Stimulated activated CD8-positive, alpha-beta memory T cell treated with anti-CD3 and anti-CD28 coated beads, Interleukin-15, amount 100 ng/mL, for 4 hours (primary cell): ENCODE measurements at regions not wholly inside any gene's neighbourhood (a gene's known extent, or its start where the extent isn't known, plus 50 kb on each side); places are given as distances from the start of the nearest gene placed in this dataset.

Source experiments
- DNase-seq, 2 donors: peaks; one replicate each; pipeline ENCODE4 v3.0.0-alpha.2; 2020; ENCODE audit warnings: low read depth in 2 of 2

- no peak for DNase-seq
These were observed 304.6 kb upstream of the TENM3 start for GRCh38 chr4:181938631-181939030.

DNA sequence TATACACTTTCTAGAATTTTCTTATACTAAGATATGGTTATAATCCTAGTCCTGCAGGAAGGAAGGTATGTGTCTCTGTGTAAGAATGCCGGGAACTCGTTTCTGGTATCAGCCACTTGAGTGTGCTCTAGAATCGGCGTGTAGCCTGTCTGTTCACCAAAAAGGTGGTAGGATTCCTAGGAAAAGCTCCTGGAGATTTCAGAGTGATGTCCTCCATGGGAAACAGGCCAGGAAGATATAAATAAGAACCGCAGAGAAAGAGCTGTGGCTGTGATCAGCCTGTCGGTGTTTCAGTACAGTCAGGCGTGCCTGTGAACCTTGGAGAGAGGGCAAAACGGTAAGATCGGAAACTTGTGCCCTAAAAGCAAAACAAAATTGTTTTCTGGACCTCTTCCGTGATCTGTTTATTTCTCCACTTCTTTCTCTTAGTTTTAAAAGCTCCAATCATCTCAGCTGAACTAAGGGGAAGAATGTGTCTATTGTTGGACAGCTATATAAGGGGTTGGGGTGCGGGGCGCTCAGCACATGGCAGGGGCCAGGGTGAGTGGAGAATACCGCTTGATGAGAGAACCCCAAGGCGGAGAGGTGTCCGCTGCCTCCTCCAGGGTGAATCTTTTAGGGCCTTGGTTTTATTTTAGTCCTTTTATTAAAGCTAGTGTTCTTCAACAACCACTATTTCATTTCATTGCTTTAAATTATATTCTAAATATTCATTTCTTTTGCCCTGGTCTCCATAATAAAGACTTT, 303.8 kb upstream of the TENM3 start:
- no peak for DNase-seq

GRCh38 chr4:181944527-181944926, 298.7 kb upstream of the TENM3 start:
- no peak for DNase-seq

DNA sequence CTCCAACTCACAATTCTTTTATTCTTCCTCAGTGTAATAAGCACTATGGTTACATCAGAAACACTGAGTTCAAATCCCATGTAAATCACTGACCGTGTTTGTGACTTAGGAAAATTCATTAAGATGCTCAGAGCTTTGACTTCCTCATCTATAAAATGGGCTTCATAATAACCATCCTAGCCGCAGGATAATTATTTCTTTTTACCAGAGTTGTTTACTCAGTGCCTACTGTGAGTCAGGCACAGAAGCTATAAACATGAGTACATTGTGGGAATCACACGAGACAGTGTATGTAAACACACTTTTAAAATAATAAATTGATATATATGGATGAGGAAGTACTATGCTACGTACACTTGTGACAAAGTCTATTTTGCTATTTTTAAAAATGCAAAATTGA, 296.3 kb upstream of the TENM3 start:
- no peak for DNase-seq

DNA sequence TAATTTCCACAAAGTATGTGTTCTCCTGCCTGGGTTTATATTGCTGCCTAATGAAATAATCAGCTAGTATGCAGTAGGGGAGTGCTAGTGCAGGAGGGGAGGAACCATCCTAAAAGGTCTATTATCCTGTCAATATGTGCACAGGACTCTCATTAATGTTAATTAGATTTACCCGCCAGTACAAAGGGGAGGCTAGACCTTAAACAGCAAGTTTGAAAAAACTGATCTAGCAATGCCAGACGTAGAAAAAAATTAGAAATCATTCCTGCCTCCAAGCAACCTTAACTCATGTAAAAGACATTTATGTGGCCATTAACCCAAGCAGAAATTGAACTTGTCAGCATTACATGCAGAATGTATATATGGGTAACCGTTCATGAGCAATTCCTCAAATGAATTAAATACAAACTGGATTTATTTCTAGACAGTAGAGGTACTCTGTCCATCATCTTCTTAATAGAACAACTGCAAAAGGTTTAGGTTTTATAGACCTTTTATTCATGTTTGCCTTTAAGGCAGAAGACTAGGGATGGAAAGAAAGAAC, 294.3 kb upstream of the TENM3 start:
- DNase-seq = no peak

GRCh38 chr4:181949704-181950312, 293.4 kb upstream of the TENM3 start:
- no peak for DNase-seq

DNA sequence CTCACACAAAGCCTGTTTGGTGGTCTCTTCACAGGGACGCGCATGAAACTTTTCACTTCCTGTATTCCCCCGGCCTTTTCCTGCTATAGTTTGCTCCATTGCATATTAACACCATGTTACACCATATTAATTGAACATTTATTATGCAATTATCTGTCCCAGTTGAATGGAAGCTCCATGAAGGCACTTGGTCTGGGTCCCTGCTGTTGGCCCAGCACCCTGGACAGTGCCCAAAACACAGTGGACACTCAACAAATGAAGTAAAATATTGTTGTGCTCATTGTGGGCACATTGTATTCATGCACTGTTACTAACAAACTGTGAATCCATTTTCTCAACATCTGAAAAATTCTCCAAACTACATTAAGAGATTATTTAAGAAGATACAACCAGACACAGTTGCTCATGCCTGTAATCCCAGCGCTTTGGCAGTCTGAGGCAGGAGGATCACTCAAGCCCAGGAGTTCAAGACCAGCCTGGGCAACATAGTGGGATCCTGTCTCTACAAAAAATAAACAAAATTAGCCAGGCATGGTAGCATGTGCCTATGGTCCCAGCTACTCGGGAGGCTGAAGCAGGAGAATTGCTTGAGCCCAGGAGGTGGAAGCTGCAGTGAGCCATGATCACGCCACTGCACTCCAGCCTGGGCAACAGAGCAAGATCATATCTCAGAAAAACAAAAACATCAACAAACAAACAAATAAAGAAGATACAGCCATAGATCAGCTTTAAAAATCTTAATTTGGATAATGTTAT, 292.7 kb upstream of the TENM3 start:
- no peak for DNase-seq

DNA sequence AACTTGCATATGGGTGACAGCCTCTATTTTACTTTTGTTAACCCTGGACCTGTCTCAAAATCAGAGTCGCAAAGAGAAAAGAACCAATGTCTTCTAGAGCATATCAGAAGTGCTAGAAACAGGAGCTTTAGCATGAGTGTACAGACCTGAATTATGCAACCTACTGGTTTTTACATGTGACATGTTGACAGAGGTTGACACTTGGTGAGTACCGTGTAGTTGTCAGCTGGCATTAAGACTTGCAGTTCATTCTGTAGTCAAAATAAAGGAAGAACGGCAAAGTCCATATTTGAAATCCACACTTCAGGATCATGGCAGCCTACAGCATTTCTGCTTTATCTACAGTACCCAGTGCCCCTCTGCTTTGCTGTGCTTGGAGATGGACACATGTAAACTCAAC, 291.9 kb upstream of the TENM3 start:
- no peak for DNase-seq

DNA sequence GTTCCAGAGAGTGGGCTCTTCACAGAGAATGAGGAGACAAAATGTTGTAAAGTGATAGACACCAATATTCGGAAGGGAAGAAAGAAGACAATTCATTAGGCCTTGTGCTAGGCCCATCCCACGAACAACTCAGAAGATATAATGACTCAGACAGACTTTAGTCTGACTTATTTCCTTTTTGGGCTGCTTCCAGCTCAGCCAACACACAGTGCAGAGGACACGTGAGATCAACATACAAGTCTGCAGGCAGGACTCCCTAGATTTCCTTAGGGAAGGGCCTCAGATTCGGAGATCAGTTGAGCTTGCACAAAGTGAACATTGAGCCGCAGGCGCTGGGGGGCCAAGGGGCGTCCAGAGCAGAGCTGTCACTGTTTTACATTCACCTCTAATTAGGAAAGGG, 290.7 kb upstream of the TENM3 start:
- no peak for DNase-seq

DNA sequence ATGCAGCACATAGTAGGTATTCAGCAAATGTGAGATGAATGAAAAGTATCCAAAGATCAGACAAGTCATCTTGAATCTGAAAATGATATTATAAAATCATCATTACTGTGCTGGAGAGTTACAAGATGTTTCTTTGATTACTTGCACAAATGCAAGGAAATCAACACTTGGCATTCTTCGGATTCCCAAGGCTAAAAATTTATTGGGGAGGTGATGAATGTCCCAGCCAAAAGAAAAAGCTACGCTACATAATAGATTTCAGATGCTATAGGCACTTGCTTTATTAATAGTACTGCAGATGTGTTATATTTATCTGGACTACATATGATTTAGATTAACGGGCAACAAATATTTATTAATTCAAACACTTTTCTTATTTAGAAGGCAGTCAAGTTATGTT, 286.7 kb upstream of the TENM3 start:
- DNase-seq = no peak

- no peak for DNase-seq
These were observed 286.1 kb upstream of the TENM3 start for GRCh38 chr4:181957088-181957487.

- no peak for DNase-seq
These were observed 284.8 kb upstream of the TENM3 start for GRCh38 chr4:181958446-181958845.

GRCh38 chr4:181959121-181959520, 284.1 kb upstream of the TENM3 start:
- no peak for DNase-seq

DNA sequence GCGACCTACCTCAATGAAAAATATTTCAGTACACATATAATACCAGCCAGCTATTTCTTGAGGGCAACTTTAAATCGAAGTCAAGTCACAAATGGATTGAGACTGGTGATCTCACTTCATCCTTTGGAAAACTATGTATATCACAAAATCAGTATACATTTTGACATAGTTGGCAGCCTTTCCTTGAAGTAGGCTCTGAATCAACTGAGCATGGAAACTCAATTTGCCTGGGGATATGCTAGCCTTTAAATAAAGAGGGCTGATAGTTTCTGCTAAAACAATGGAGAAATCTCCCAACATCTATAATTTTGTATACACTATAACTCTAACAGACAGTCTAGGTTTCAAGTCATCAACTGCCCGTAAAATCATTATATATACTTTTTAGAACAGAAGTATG, 282.8 kb upstream of the TENM3 start:
- DNase-seq = no peak

- no peak for DNase-seq
These were observed 280.9 kb upstream of the TENM3 start for GRCh38 chr4:181962321-181962720.

DNA sequence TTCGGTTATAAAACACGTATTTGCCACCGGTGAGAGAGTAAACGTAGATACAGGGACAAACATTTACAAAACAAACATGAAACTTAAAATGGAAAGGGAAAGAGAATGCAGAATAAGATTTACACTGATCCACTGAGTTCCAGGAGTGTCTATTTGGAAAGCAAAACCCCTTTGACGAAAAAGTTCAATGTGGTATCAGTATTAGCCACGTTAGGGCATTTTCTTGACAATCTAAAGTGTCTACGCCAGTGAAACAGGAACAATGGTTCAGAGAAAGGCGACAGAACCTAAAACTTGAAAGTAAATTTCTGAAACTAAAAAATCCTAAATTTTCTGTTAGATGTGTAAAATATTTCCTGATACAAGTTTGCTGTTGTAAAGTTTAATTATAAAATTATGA, 278.5 kb upstream of the TENM3 start:
- DNase-seq = no peak

DNA sequence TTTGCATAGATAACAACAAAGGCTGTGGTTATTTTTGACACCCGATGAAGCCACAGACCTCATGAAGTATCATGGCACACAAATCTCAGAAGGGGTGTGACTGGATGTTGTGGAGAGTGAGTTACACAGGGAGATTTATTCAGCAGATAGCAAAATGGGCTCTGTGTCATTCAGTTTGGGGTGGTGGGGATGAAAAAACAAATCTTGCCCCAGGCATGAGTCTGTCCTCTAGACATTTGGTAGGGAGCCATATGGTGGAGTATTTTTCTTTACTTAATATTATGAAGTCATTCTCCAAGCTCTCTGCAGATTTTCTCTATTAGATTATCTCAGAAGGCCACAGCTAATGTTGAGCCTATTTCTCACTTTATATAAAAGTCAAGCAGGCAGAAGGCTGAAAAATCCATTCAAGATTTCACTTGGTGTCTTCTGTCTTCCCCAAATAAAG, 277.1 kb upstream of the TENM3 start:
- no peak for DNase-seq

GRCh38 chr4:181967401-181967800, 275.8 kb upstream of the TENM3 start:
- no peak for DNase-seq

- no peak for DNase-seq
These were observed 274.8 kb upstream of the TENM3 start for GRCh38 chr4:181968371-181968770.

GRCh38 chr4:181969151-181969550, 274.1 kb upstream of the TENM3 start:
- DNase-seq = no peak

DNA sequence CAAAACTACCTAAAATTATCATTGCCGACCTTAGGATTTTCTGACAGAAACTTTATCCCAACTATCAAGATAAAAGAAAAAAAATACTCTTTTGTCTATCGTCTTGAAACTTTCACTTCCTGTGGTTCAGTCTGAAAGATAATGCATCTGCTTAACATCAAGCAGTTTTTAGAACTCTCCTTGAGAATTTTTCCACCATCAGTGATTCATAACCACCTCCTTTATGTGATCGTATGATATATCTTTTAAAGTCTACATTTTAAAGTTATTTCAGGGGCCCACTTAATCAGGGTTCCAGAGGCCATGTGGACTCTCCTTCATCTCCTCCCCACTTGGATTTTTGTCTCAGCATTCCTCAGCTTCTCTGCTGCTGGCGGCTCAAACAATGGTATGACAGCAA, 272.8 kb upstream of the TENM3 start:
- DNase-seq = no peak

DNA sequence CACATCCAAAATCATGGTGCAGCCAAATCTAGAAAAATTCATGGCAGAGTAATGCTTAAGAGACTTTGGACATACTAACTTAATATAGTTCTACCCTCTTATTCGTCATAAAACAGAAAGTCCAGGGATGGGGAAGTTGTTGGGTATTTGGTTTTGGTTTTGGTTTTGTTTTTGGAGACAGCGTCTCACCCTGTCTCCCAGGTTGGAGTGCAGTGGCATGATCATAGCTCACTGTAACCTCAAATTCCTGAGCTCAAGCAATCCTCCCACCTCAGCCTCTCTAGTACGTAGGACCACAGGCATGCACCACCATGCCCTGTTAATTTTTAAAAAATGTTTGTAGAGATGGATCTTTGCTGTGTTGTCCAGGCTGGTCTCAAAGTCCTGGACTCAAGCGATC, 271.8 kb upstream of the TENM3 start:
- no peak for DNase-seq

DNA sequence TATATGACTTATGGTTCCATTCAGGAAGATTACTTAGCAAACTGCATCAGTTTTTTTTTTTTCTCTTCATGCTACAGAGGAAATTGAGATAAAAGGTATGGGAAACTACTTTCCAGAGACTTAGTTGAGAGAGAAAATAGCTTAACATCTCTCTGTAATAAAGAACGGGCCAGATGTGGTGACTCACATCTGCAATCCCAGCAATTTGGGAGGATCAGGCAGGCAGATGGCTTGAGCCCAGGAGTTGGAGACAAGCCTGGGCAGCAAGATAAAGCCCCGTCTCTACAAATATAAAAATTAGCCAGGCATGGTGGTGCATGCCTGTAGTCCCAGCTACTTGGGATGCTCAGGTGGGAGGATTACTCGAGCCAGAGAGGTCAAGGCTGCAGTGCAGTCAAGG, 271.2 kb upstream of the TENM3 start:
- DNase-seq = no peak
